Neuronal stem cell (in vitro differentiated cells): ENCODE measurements at regions not wholly inside any gene's neighbourhood (a gene's known extent, or its start where the extent isn't known, plus 50 kb on each side); places are given as distances from the start of the nearest gene placed in this dataset.

Experiments
- DNase-seq: peaks from one replicate; pipeline ENCODE4 v3.0.0-alpha.2; 2013; ENCODE audit warnings: low spot score
- H2AFZ ChIP-seq: one replicate; pipeline ENCODE4 v1.6.1; 2013; ENCODE audit warnings: mild to moderate bottlenecking, low read length, inconsistent platforms
- H2AK5ac ChIP-seq: 2 replicates; pipeline ENCODE4 v1.6.1; 2013; ENCODE audit warnings: low read depth, mild to moderate bottlenecking, inconsistent platforms, low read length, moderate library complexity, mixed read lengths
- H2BK120ac ChIP-seq: 2 replicates; pipeline ENCODE4 v1.6.1; 2013; ENCODE audit warnings: low read depth, mild to moderate bottlenecking, inconsistent platforms, low read length, moderate library complexity, mixed read lengths
- H2BK12ac ChIP-seq: one replicate; pipeline ENCODE4 v1.6.1; 2013; ENCODE audit warnings: low read length, inconsistent platforms
- H2BK15ac ChIP-seq: 2 replicates; pipeline ENCODE4 v1.6.1; 2013; ENCODE audit warnings: mild to moderate bottlenecking, low read length, inconsistent platforms, mixed read lengths
- H2BK5ac ChIP-seq: one replicate; pipeline ENCODE4 v1.6.1; 2013; ENCODE audit warnings: inconsistent platforms, mild to moderate bottlenecking, low read length, moderate library complexity
- H3K14ac ChIP-seq: one replicate; pipeline ENCODE4 v1.6.1; 2013; ENCODE audit warnings: low read length, inconsistent platforms
- H3K18ac ChIP-seq: 2 replicates; pipeline ENCODE4 v1.6.1; 2013; ENCODE audit warnings: low read length, inconsistent platforms
- H3K23ac ChIP-seq: 2 replicates; pipeline ENCODE4 v1.6.1; 2013; ENCODE audit warnings: low read depth, mild to moderate bottlenecking, mixed read lengths, low read length, inconsistent platforms; ENCODE audit not compliant: poor library complexity
- H3K27ac ChIP-seq: replicated peaks from 3 replicates; pipeline ENCODE4 v1.5.1; 2013; ENCODE audit warnings: low read length, inconsistent platforms
- H3K27me3 ChIP-seq, 3 experiments: 2 replicates each; pipeline ENCODE4 v1.6.1; 2013; ENCODE audit warnings: low read length in 3 of 3, mild to moderate bottlenecking in 2 of 3, inconsistent platforms in 1 of 3, low read depth in 1 of 3, mixed read lengths in 1 of 3, moderate library complexity in 1 of 3; ENCODE audit not compliant: control insufficient read depth in 3 of 3, insufficient read depth in 3 of 3
- H3K36me3 ChIP-seq, 2 donors: replicated peaks in 1 of 2; 2 replicates each; pipeline ENCODE4 v1.6.1; 2013; ENCODE audit warnings: low read length in 2 of 2; ENCODE audit not compliant: control insufficient read depth in 2 of 2, insufficient read depth in 2 of 2
- H3K4ac ChIP-seq: 2 replicates; pipeline ENCODE4 v1.6.1; 2013; ENCODE audit warnings: inconsistent platforms, mild to moderate bottlenecking, low read length, moderate library complexity
- H3K4me1 ChIP-seq, 2 donors: 1 replicate in 1 of 2; 2 replicates in 1 of 2; pipeline ENCODE4 v1.6.1; 2013; ENCODE audit warnings: low read length in 2 of 2, low read depth in 1 of 2; ENCODE audit not compliant: control insufficient read depth in 2 of 2, insufficient read depth in 1 of 2
- H3K4me2 ChIP-seq: one replicate; pipeline ENCODE4 v1.6.1; 2013; ENCODE audit warnings: mild to moderate bottlenecking, low read length, inconsistent platforms; ENCODE audit not compliant: insufficient read depth, poor library complexity, severe bottlenecking
- H3K4me3 ChIP-seq, 2 donors: 2 replicates each; pipeline ENCODE4 v1.5.1; 2013; ENCODE audit warnings: low read length in 2 of 2, mild to moderate bottlenecking in 2 of 2, inconsistent platforms in 1 of 2, moderate library complexity in 1 of 2
- H3K79me1 ChIP-seq: one replicate; pipeline ENCODE4 v1.6.1; 2013; ENCODE audit warnings: low read depth, mild to moderate bottlenecking, inconsistent platforms, low read length, moderate library complexity
- H3K9ac ChIP-seq: one replicate; pipeline ENCODE4 v1.6.1; 2013; ENCODE audit warnings: mild to moderate bottlenecking, low read depth, low read length, inconsistent platforms; ENCODE audit not compliant: poor library complexity
- H3K9me3 ChIP-seq, 2 donors: replicated peaks in 1 of 2; 2 replicates each; pipeline versions ENCODE3 to v1.6.1; 2013; ENCODE audit warnings: low read length in 2 of 2, mild to moderate bottlenecking in 2 of 2, inconsistent platforms in 1 of 2, low read depth in 1 of 2, mixed read lengths in 1 of 2, moderate library complexity in 1 of 2; ENCODE audit not compliant: control insufficient read depth in 2 of 2, insufficient read depth in 1 of 2
- H4K8ac ChIP-seq: one replicate; pipeline ENCODE4 v1.6.1; 2013; ENCODE audit warnings: low read depth, mild to moderate bottlenecking, inconsistent platforms, low read length, moderate library complexity
- H4K91ac ChIP-seq: one replicate; pipeline ENCODE4 v1.6.1; 2013; ENCODE audit warnings: low read length, low read depth, mild to moderate bottlenecking, inconsistent platforms; ENCODE audit not compliant: poor library complexity
- WGBS, 2 donors: extraction: QIAGEN DNeasy Blood & Tissue Kit; methylation state at CpG; one replicate each; pipeline ENCODE4 v1.1.7; 2013; ENCODE audit warnings: missing lambda C conversion rate in 2 of 2, mixed read lengths in 1 of 2; ENCODE audit not compliant: insufficient read length in 2 of 2, insufficient replicate concordance in 1 of 2; ENCODE audit errors: extremely low coverage in 2 of 2; 5-methylcytosine and 5-hydroxymethylcytosine counted together

DNA sequence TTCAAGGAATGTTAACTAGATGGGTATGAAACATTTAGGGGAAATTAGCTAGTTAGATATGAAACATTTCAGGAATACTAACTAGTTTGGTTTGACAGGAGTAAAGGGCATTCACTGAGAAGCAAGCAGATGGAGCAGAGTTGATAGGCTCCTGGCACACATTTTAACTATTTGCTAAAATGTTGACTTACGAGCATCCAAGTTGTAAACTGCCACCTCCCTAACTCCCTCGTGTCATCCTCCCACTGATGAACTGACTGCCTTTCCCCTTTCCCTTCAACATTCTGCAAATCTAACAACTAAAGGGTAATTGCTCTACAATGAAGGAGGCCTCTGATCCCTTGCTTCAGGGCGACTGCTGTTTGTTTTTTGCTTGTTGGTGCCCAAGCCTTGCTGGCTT is 580.4 kb upstream of the FAM98A start:
- Histone ChIP-seq H2BK5ac (no peak overlapping the region), H3K4me2 (no peak overlapping the region), H3K23ac (no peak overlapping the region), H3K14ac (no peak overlapping the region), H3K18ac (no peak overlapping the region), H3K27me3 (no peaks in the 10 kb centered on the region), H2BK15ac (no peak overlapping the region), H3K9ac (no peak overlapping the region), H3K4me1 (no peaks in the 10 kb centered on the region), H2AK5ac (no peak overlapping the region), H2BK120ac (no peak overlapping the region), H4K91ac (no peak overlapping the region), H3K4me3 (no peak overlapping the region), H3K79me1 (no peaks in the 10 kb centered on the region), H3K4ac (no peak overlapping the region), H3K9me3 (no peaks in the 10 kb centered on the region), H4K8ac (no peak overlapping the region), H2AFZ (no peak overlapping the region), H3K27ac (no peak overlapping the region), H2BK12ac (no peak overlapping the region), H3K36me3 (no peaks in the 10 kb centered on the region)
- no CpG with 5 or more reads among the region's 3 CpGs for WGBS, 2 donors
- no peak for DNase-seq

DNA sequence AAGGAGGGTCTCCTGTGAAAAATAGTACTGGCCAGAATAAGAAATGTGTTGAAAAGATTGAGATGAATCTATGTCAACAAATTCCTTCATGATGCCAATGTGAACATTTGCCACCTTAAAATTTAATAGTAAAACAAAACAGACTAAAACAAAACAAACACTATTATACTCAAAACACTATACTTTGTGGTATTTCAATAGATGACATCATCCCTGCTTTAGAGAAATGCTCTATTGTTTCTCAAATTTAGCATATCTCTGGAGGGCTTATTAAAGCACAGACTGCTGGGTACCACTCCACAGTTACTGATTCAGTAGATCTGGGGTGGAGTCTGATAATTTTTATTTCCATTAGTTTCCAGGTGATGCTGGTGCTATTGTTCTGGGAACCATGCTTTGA is 579.4 kb upstream of the FAM98A start:
- no peak overlapping the region for H3K9ac ChIP-seq
- no peak overlapping the region for H3K14ac ChIP-seq
- H3K4ac ChIP-seq, result no peak overlapping the region
- H4K91ac ChIP-seq, result no peak overlapping the region
- H3K27ac ChIP-seq, result no peak overlapping the region
- H2BK120ac ChIP-seq, result no peak overlapping the region
- no peaks in the 10 kb centered on the region for H3K9me3 ChIP-seq
- H2BK12ac ChIP-seq, result no peak overlapping the region
- no peak overlapping the region for H2AFZ ChIP-seq
- H3K4me2 ChIP-seq, result no peak overlapping the region
- no peak for DNase-seq
- H2BK15ac ChIP-seq, result no peak overlapping the region
- no peak overlapping the region for H3K18ac ChIP-seq
- H2AK5ac ChIP-seq, result no peak overlapping the region
- no peak overlapping the region for H3K4me3 ChIP-seq
- H3K23ac ChIP-seq, result no peak overlapping the region
- H4K8ac ChIP-seq, result no peak overlapping the region
- no peaks in the 10 kb centered on the region for H3K4me1 ChIP-seq
- no peak overlapping the region for H2BK5ac ChIP-seq
- H3K36me3 ChIP-seq, result no peaks in the 10 kb centered on the region
- no peaks in the 10 kb centered on the region for H3K79me1 ChIP-seq
- H3K27me3 ChIP-seq, result no peaks in the 10 kb centered on the region

DNA sequence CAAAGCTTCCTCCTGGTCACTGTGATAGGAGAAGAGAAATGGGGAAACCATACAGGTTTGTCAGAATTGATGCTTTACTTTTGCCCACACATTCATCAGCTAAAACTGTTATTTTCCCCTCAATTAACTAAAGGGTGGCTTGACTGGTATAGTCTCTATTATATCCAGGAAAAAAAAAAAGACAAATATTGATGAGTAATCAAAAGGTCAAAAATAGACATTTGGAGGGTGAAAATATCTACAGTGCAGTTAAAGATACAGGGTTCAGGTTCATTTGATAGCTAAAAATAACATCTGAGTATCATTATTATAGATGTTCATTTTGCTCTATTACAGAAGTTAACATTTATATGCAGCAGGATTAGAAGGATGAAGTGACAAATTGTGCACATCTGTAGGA is 577.6 kb upstream of the FAM98A start:
- no peak for DNase-seq
- Histone ChIP-seq H2BK5ac (no peak overlapping the region), H4K91ac (no peak overlapping the region), H3K18ac (no peak overlapping the region), H2BK15ac (no peak overlapping the region), H3K27me3 (no peaks in the 10 kb centered on the region), H3K27ac (no peak overlapping the region), H3K9me3 (no peaks in the 10 kb centered on the region), H2BK120ac (no peak overlapping the region), H3K4me1 (no peaks in the 10 kb centered on the region), H2AFZ (no peak overlapping the region), H3K36me3 (no peaks in the 10 kb centered on the region), H3K9ac (no peak overlapping the region), H3K23ac (no peak overlapping the region), H2BK12ac (no peak overlapping the region), H3K79me1 (no peaks in the 10 kb centered on the region), H3K4me2 (no peak overlapping the region), H4K8ac (no peak overlapping the region), H3K4me3 (no peak overlapping the region), H2AK5ac (no peak overlapping the region), H3K14ac (no peak overlapping the region), H3K4ac (no peak overlapping the region)

DNA sequence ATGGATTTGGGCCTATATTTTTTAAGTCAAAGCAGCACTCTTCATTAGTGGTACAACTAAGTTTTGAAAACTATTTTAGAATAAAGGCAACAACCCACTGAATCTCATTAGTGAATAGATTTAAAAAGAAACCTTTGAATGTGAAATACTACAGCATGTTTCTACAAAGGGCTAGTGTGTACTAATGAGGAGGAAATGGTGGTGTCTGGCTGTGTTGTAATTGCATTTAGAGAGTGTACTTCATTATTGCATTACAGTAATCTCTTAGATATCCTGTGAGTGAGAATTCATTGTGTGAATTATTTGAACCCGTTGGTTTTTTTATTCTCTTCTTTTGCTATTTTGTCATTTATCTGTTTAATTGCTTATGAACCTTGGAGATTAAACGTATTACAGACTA is 575.4 kb upstream of the FAM98A start:
- no peaks in the 10 kb centered on the region for H3K9me3 ChIP-seq
- H3K4me3 ChIP-seq, result no peak overlapping the region
- no peak overlapping the region for H3K18ac ChIP-seq
- no peaks in the 10 kb centered on the region for H3K36me3 ChIP-seq
- no peak overlapping the region for H3K4me2 ChIP-seq
- no peaks in the 10 kb centered on the region for H3K79me1 ChIP-seq
- H2BK120ac ChIP-seq, result no peak overlapping the region
- H2BK15ac ChIP-seq, result no peak overlapping the region
- no peak overlapping the region for H3K9ac ChIP-seq
- H2AK5ac ChIP-seq, result no peak overlapping the region
- DNase-seq, result no peak
- no peak overlapping the region for H3K14ac ChIP-seq
- no peak overlapping the region for H3K23ac ChIP-seq
- H3K27ac ChIP-seq, result no peak overlapping the region
- H4K91ac ChIP-seq, result no peak overlapping the region
- no peaks in the 10 kb centered on the region for H3K27me3 ChIP-seq
- no peak overlapping the region for H2BK12ac ChIP-seq
- H3K4me1 ChIP-seq, result no peaks in the 10 kb centered on the region
- H2BK5ac ChIP-seq, result no peak overlapping the region
- no peak overlapping the region for H2AFZ ChIP-seq
- WGBS, 2 donors, result no CpG with 5 or more reads among the region's 2 CpGs
- H3K4ac ChIP-seq, result no peak overlapping the region
- H4K8ac ChIP-seq, result no peak overlapping the region
